Endothelial cell of umbilical vein (primary cell): ENCODE measurements at regions not wholly inside any gene's neighbourhood (a gene's known extent, or its start where the extent isn't known, plus 50 kb on each side); places are given as distances from the start of the nearest gene placed in this dataset.

Source experiments
- BruUV-seq: library from RNA; stranded (reverse); fragments of 400-500 nt; replicated peaks from 2 replicates; lab custom pipeline; 2021; lab: Mats Ljungman, UMichigan
- CTCF ChIA-PET: fragments of 300-600, 350-600 bp; sonication (Branson Sonifier 250); formaldehyde crosslinking; loops from one replicate; lab custom pipeline; 2021; ENCODE audit warnings: antibody characterized with exemption, inconsistent platforms; lab: Charles Lee
- POLR2A ChIA-PET: fragments of 300-600, 350-600 bp; sonication (Branson Sonifier 250); formaldehyde crosslinking; loops from one replicate; lab custom pipeline; 2021; ENCODE audit warnings: antibody characterized with exemption, inconsistent platforms; lab: Charles Lee
- DNase-seq: peaks from one replicate; pipeline ENCODE4 v3.0.0-alpha.2; 2011; ENCODE audit warnings: low read depth, low spot score
- FAIRE-seq: peaks from 2 replicates; lab custom pipeline; 2011; peaks lifted over from hg19 to GRCh38; lab: Jason Lieb, UNC
- H2AFZ ChIP-seq: 2 replicates; pipeline ENCODE4 v1.6.0; 2012; ENCODE audit warnings: low read depth, low read length, control low read depth, inconsistent platforms
- H3K27ac ChIP-seq: 2 replicates; pipeline ENCODE4 v1.5.1; 2011; ENCODE audit warnings: low read depth, mild to moderate bottlenecking, control low read depth, low read length, moderate library complexity; ENCODE audit not compliant: insufficient read depth
- H3K27me3 ChIP-seq, 2 experiments: 2 replicates each; pipeline versions ENCODE4 v1.6.0 to v1.6.1; 2011; ENCODE audit warnings: low read length in 2 of 2, mixed read lengths in 1 of 2; ENCODE audit not compliant: control insufficient read depth in 2 of 2, insufficient read depth in 2 of 2
- H3K36me3 ChIP-seq, 2 experiments: 2 replicates in 1 of 2; 3 replicates in 1 of 2; pipeline ENCODE4 v1.5.1; 2011; ENCODE audit warnings: low read length in 2 of 2, mild to moderate bottlenecking in 1 of 2, moderate library complexity in 1 of 2; ENCODE audit not compliant: control insufficient read depth in 2 of 2, insufficient read depth in 2 of 2; ENCODE audit errors: extremely low read depth in 1 of 2
- H3K4me1 ChIP-seq: 3 replicates; pipeline ENCODE4 v1.5.1; 2011; ENCODE audit warnings: mild to moderate bottlenecking, low read length; ENCODE audit not compliant: control insufficient read depth, insufficient read depth; ENCODE audit errors: extremely low read depth
- H3K4me2 ChIP-seq: 2 replicates; pipeline ENCODE4 v1.6.1; 2011; ENCODE audit warnings: low read length, control low read depth, mixed read lengths; ENCODE audit not compliant: insufficient read depth
- H3K4me3 ChIP-seq, 3 experiments: fragments of 200-600 bp in 1 of 3; sonication (generic), shearing (Covaris generic) in 1 of 3; replicated peaks in 1 of 3; 2 replicates each; pipeline ENCODE4 v1.5.1; 2011 to 2016; ENCODE audit warnings: control low read depth in 3 of 3, low read length in 3 of 3, mild to moderate bottlenecking in 2 of 3, inconsistent platforms in 1 of 3, low read depth in 1 of 3, moderate library complexity in 1 of 3; ENCODE audit not compliant: insufficient read depth in 1 of 3
- H3K79me2 ChIP-seq: 2 replicates; pipeline ENCODE4 v1.6.0; 2012; ENCODE audit warnings: low read length, inconsistent platforms; ENCODE audit not compliant: control insufficient read depth, insufficient read depth
- H3K9ac ChIP-seq: replicated peaks from 2 replicates; pipeline ENCODE3; 2011; ENCODE audit warnings: low read length, control low read depth; ENCODE audit not compliant: insufficient read depth; ENCODE audit errors: extremely low read depth
- H3K9me1 ChIP-seq: replicated peaks from 3 replicates; pipeline ENCODE4 v1.6.0; 2011; ENCODE audit warnings: mild to moderate bottlenecking, low read length; ENCODE audit not compliant: control insufficient read depth, insufficient read depth; ENCODE audit errors: extremely low read depth
- H3K9me3 ChIP-seq: replicated peaks from 2 replicates; pipeline ENCODE4 v1.5.1; 2012; ENCODE audit warnings: low read length, inconsistent platforms; ENCODE audit not compliant: control insufficient read depth, insufficient read depth
- H4K20me1 ChIP-seq: replicated peaks from 2 replicates; pipeline ENCODE3; 2011; ENCODE audit warnings: mild to moderate bottlenecking, low read length; ENCODE audit not compliant: control insufficient read depth, insufficient read depth; ENCODE audit errors: extremely low read depth
- CTCF ChIP-seq, 2 donors: IDR thresholded peaks; 1 replicate in 1 of 2; 2 replicates in 1 of 2; pipeline ENCODE4 v1.5.1; 2011; ENCODE audit warnings: low read length in 2 of 2, mild to moderate bottlenecking in 2 of 2, moderate library complexity in 2 of 2, control low read depth in 1 of 2, inconsistent platforms in 1 of 2, low read depth in 1 of 2; ENCODE audit not compliant: insufficient read depth in 1 of 2; ENCODE audit errors: extremely low read depth in 1 of 2
- GATA2 ChIP-seq: IDR thresholded peaks from 2 replicates; pipeline ENCODE4 v1.7.0; 2011; ENCODE audit warnings: low read depth, mild to moderate bottlenecking, moderate library complexity, mixed read lengths, low read length; ENCODE audit not compliant: insufficient read length, insufficient read depth
- JUN ChIP-seq: IDR thresholded peaks from 2 replicates; pipeline ENCODE4 v1.6.1; 2011; ENCODE audit warnings: borderline replicate concordance, low read depth; ENCODE audit not compliant: insufficient read length, insufficient read depth
- MAX ChIP-seq: IDR thresholded peaks from 2 replicates; pipeline ENCODE4 v1.6.1; 2011; ENCODE audit not compliant: insufficient read depth, insufficient read length
- POLR2A ChIP-seq: IDR thresholded peaks from 2 replicates; pipeline ENCODE4 v1.6.1; 2012; ENCODE audit warnings: low read depth, mild to moderate bottlenecking, control low read depth, low read length
- POLR2AphosphoS5 ChIP-seq: IDR thresholded peaks from 2 replicates; pipeline ENCODE4 v1.6.1; 2012; ENCODE audit warnings: low read depth, mild to moderate bottlenecking, control low read depth, low read length, moderate library complexity; ENCODE audit not compliant: insufficient read depth
- dilution Hi-C: fragments of 300-500 bp; cut with MboI; formaldehyde crosslinking; loops from one replicate; pipeline ENCODE4 v1.15.0; 2019; ENCODE audit warnings: low sequenced_read_pairs; ENCODE audit not compliant: extremely low pct_ligation_motif_present
- intact Hi-C: fragments of 100-400 bp; cut with micrococcal nuclease; formaldehyde crosslinking; loops from one replicate; pipeline ENCODE4 v1.10.0; 2022

- no peak for FAIRE-seq
- dilution Hi-C loops = no loop called here
Observed at GRCh38 chr21:41597811-41598231, 89.9 kb upstream of the TMPRSS2 start.

More at GRCh38 chr21:41597811-41598231, 89.9 kb upstream of the TMPRSS2 start:
- H2AFZ ChIP-seq = no peak overlapping the region
- no peak for DNase-seq
- intact Hi-C loops = no loop called here
- no peaks in the 10 kb centered on the region for H3K9me3 ChIP-seq
- H3K4me1 ChIP-seq = no peaks in the 10 kb centered on the region
- no peaks in the 10 kb centered on the region for H3K36me3 ChIP-seq
- no peak overlapping the region for H3K4me3 ChIP-seq
- H3K9ac ChIP-seq = no peak overlapping the region
- ChIA-PET CTCF (no interaction called here), POLR2A (no interaction called here)
- H3K9me1 ChIP-seq = no peaks in the 10 kb centered on the region
- no peak overlapping the region for H3K27ac ChIP-seq
- H3K4me2 ChIP-seq = no peak overlapping the region
- no TSS peak for BruUV-seq
- no peaks in the 10 kb centered on the region for H4K20me1 ChIP-seq
- no peaks in the 10 kb centered on the region for H3K27me3 ChIP-seq
- no peaks in the 10 kb centered on the region for H3K79me2 ChIP-seq
- TF ChIP-seq POLR2A (no peak), GATA2 (no peak), CTCF (IDR thresholded peaks at IDR 0.05; ENCODE audit: extremely low read depth in 1 of 2, insufficient read depth in 1 of 2, low read depth in 1 of 2, low read length in 2 of 2) (no peak), JUN (no peak), POLR2AphosphoS5 (no peak), MAX (no peak)
